ENCODE measurements at regions not wholly inside any gene's neighbourhood (a gene's known extent, or its start where the extent isn't known, plus 50 kb on each side); places are given as distances from the start of the nearest gene placed in this dataset.

- H3K4me3 ChIP-seq (ENCODE audit: low read depth, low read length): no peak overlapping the region
- TF ChIP-seq CTCF (conservative IDR thresholded peaks at IDR 0.05; ENCODE audit: low read depth, low read length): no peak
- DNase-seq (ENCODE audit: low read depth): no peak
Observed at GRCh38 chr20:12786276-12786675, 222.5 kb upstream of the SPTLC3 start.

GRCh38 chr20:12788632-12789299, 220.0 kb upstream of the SPTLC3 start:
- DNase-seq (ENCODE audit: low read depth): no peak
- H3K4me3 ChIP-seq (ENCODE audit: low read depth, low read length): no peak overlapping the region
- TF ChIP-seq CTCF (conservative IDR thresholded peaks at IDR 0.05; ENCODE audit: low read depth, low read length): no peak

- TF ChIP-seq CTCF (conservative IDR thresholded peaks at IDR 0.05; ENCODE audit: low read depth, low read length): no peak
- no peak for DNase-seq (ENCODE audit: low read depth)
Observed at GRCh38 chr20:12790859-12791258, 217.9 kb upstream of the SPTLC3 start.

GRCh38 chr20:12798286-12798685, 210.5 kb upstream of the SPTLC3 start:
- DNase-seq (ENCODE audit: low read depth): no peak
- H3K4me3 ChIP-seq (ENCODE audit: low read depth, low read length): no peak overlapping the region
- no peak for TF ChIP-seq CTCF (conservative IDR thresholded peaks at IDR 0.05; ENCODE audit: low read depth, low read length)

More at GRCh38 chr20:12790859-12791258, 217.9 kb upstream of the SPTLC3 start:
- no peak overlapping the region for H3K4me3 ChIP-seq (ENCODE audit: low read depth, low read length)

GRCh38 chr20:12808006-12808567, 200.7 kb upstream of the SPTLC3 start:
- no peak for DNase-seq (ENCODE audit: low read depth)
- H3K4me3 ChIP-seq (ENCODE audit: low read depth, low read length): no peak overlapping the region
- no peak for TF ChIP-seq CTCF (conservative IDR thresholded peaks at IDR 0.05; ENCODE audit: low read depth, low read length)

- no peak overlapping the region for H3K4me3 ChIP-seq (ENCODE audit: low read depth, low read length)
- no peak for TF ChIP-seq CTCF (conservative IDR thresholded peaks at IDR 0.05; ENCODE audit: low read depth, low read length)
- no peak for DNase-seq (ENCODE audit: low read depth)
Observed at GRCh38 chr20:12815231-12815768, 193.5 kb upstream of the SPTLC3 start.

Data from choroid plexus epithelial cell (primary cell).